DND-41 (cell line): ENCODE measurements at regions not wholly inside any gene's neighbourhood (a gene's known extent, or its start where the extent isn't known, plus 50 kb on each side); places are given as distances from the start of the nearest gene placed in this dataset.

Source experiments
- ATAC-seq: fragments of 200-7000 bp; cut with Tn5 transposase; 3 replicates; pipeline ENCODE4 v1.9.1; 2021; ENCODE audit warnings: low read depth; ENCODE audit not compliant: insufficient read depth
- DNase-seq: peaks from one replicate; pipeline ENCODE4 v3.0.0-alpha.2; 2020
- H2AFZ ChIP-seq: 2 replicates; pipeline ENCODE4 v1.6.0; 2012; ENCODE audit warnings: low read depth, low read length
- H3K27ac ChIP-seq: 2 replicates; pipeline ENCODE4 v1.5.1; 2012; ENCODE audit warnings: low read length, inconsistent platforms
- H3K27me3 ChIP-seq: fragments of 200-600 bp; sonication (generic); 2 replicates; pipeline ENCODE4 v1.6.0; 2012; ENCODE audit warnings: low read length, mild to moderate bottlenecking, inconsistent platforms; ENCODE audit not compliant: insufficient read depth, poor library complexity
- H3K36me3 ChIP-seq: 2 replicates; pipeline ENCODE4 v1.5.1; 2012; ENCODE audit warnings: low read length, inconsistent platforms; ENCODE audit not compliant: insufficient read depth
- H3K4me1 ChIP-seq: 2 replicates; pipeline ENCODE4 v1.5.1; 2012; ENCODE audit warnings: mild to moderate bottlenecking, low read length; ENCODE audit not compliant: insufficient read depth
- H3K4me2 ChIP-seq: 2 replicates; pipeline ENCODE4 v1.6.0; 2012; ENCODE audit warnings: mild to moderate bottlenecking, moderate library complexity, low read length, inconsistent platforms; ENCODE audit not compliant: insufficient read depth
- H3K4me3 ChIP-seq, 2 experiments: fragments of 200-600 bp in 1 of 2; shearing (Covaris generic) in 1 of 2; 2 replicates each; pipeline ENCODE4 v1.5.1; 2012 to 2016; ENCODE audit warnings: inconsistent platforms in 2 of 2, low read length in 2 of 2, mild to moderate bottlenecking in 2 of 2, low read depth in 1 of 2, moderate library complexity in 1 of 2
- H3K79me2 ChIP-seq: 2 replicates; pipeline ENCODE4 v1.6.0; 2012; ENCODE audit warnings: low read length, inconsistent platforms; ENCODE audit not compliant: insufficient read depth
- H3K9ac ChIP-seq: 2 replicates; pipeline ENCODE4 v1.6.0; 2012; ENCODE audit warnings: low read depth, mild to moderate bottlenecking, inconsistent platforms, low read length, moderate library complexity
- H3K9me3 ChIP-seq: 2 replicates; pipeline ENCODE4 v1.5.1; 2012; ENCODE audit warnings: low read length, moderate library complexity, mild to moderate bottlenecking, inconsistent platforms; ENCODE audit not compliant: insufficient read depth, severe bottlenecking
- H4K20me1 ChIP-seq: 2 replicates; pipeline ENCODE4 v1.6.0; 2012; ENCODE audit warnings: low read length; ENCODE audit not compliant: insufficient read depth
- CTCF ChIP-seq: IDR thresholded peaks from 2 replicates; pipeline ENCODE4 v1.5.1; 2012; ENCODE audit warnings: borderline replicate concordance, low read length, moderate library complexity, mild to moderate bottlenecking; ENCODE audit not compliant: poor library complexity, severe bottlenecking; ENCODE audit errors: extremely low read depth
- EZH2 ChIP-seq: IDR thresholded peaks from 3 replicates; pipeline ENCODE4 v1.6.1; 2012; ENCODE audit warnings: borderline replicate concordance, low read depth, mild to moderate bottlenecking, moderate library complexity, low read length, inconsistent platforms; ENCODE audit not compliant: severe bottlenecking

- Histone ChIP-seq H2AFZ (no peak overlapping the region), H3K79me2 (no peaks in the 10 kb centered on the region), H4K20me1 (no peaks in the 10 kb centered on the region), H3K4me3 (no peak overlapping the region), H3K9ac (no peak overlapping the region), H3K4me2 (no peak overlapping the region), H3K27me3 (no peaks in the 10 kb centered on the region), H3K9me3 (no peaks in the 10 kb centered on the region), H3K4me1 (no peaks in the 10 kb centered on the region), H3K36me3 (no peaks in the 10 kb centered on the region), H3K27ac (no peak overlapping the region)
- no peak for TF ChIP-seq CTCF
- no peak for TF ChIP-seq EZH2
- no peak for ATAC-seq
- no peak for DNase-seq
These were observed 438.9 kb downstream of the ADRA2A start for GRCh38 chr10:111515706-111516105.

GRCh38 chr10:111516144-111516543 lies 439.3 kb downstream of the ADRA2A start:
- Histone ChIP-seq H3K79me2 (no peaks in the 10 kb centered on the region), H3K4me3 (no peak overlapping the region), H3K4me1 (no peaks in the 10 kb centered on the region), H3K36me3 (no peaks in the 10 kb centered on the region), H3K27ac (no peak overlapping the region), H3K9me3 (no peaks in the 10 kb centered on the region), H2AFZ (no peak overlapping the region), H3K9ac (no peak overlapping the region), H3K27me3 (no peaks in the 10 kb centered on the region), H3K4me2 (no peak overlapping the region), H4K20me1 (no peaks in the 10 kb centered on the region)
- no peak for DNase-seq
- no peak for TF ChIP-seq CTCF
- no peak for TF ChIP-seq EZH2
- ATAC-seq: no peak

GRCh38 chr10:111522141-111522540 lies 445.3 kb downstream of the ADRA2A start:
- Histone ChIP-seq H3K36me3 (no peaks in the 10 kb centered on the region), H3K4me1 (no peaks in the 10 kb centered on the region), H4K20me1 (no peaks in the 10 kb centered on the region), H3K27ac (no peak overlapping the region), H3K9ac (no peak overlapping the region), H3K27me3 (no peaks in the 10 kb centered on the region), H3K79me2 (no peaks in the 10 kb centered on the region), H2AFZ (no peak overlapping the region), H3K9me3 (no peaks in the 10 kb centered on the region), H3K4me2 (no peak overlapping the region), H3K4me3 (no peak overlapping the region)
- no peak for DNase-seq
- TF ChIP-seq CTCF (no peak), EZH2 (no peak)
- ATAC-seq: no peak

GRCh38 chr10:111522551-111522950 lies 445.7 kb downstream of the ADRA2A start:
- H3K27ac ChIP-seq: no peak overlapping the region
- no peaks in the 10 kb centered on the region for H3K36me3 ChIP-seq
- H3K9me3 ChIP-seq: no peaks in the 10 kb centered on the region
- no peaks in the 10 kb centered on the region for H3K4me1 ChIP-seq
- TF ChIP-seq CTCF (no peak), EZH2 (no peak)
- no peaks in the 10 kb centered on the region for H3K27me3 ChIP-seq
- H3K4me3 ChIP-seq: no peak overlapping the region
- no peaks in the 10 kb centered on the region for H4K20me1 ChIP-seq
- no peak for ATAC-seq
- H2AFZ ChIP-seq: no peak overlapping the region
- H3K4me2 ChIP-seq: no peak overlapping the region
- no peaks in the 10 kb centered on the region for H3K79me2 ChIP-seq
- no peak for DNase-seq
- H3K9ac ChIP-seq: no peak overlapping the region
